GM13976 (cell line): ENCODE measurements at regions not wholly inside any gene's neighbourhood (a gene's known extent, or its start where the extent isn't known, plus 50 kb on each side); places are given as distances from the start of the nearest gene placed in this dataset.
A peak's percentile ranks its signal among the peaks of the same experiment; 100 is the strongest.

ENCODE experiments used
- DNase-seq: peaks from one replicate; pipeline ENCODE4 v3.0.0; 2012; ENCODE audit warnings: low spot score
- CTCF ChIP-seq: IDR thresholded peaks from 2 replicates; pipeline ENCODE4 v1.5.1; 2012; ENCODE audit warnings: borderline replicate concordance, mild to moderate bottlenecking; ENCODE audit not compliant: insufficient read depth; ENCODE audit errors: extremely low read depth, missing control alignments, control extremely low read depth
- in situ Hi-C: fragments of 300-500 bp; cut with MboI; formaldehyde crosslinking; loops from one replicate; pipeline ENCODE4 v1.12.0; 2022; ENCODE audit warnings: low sequenced_read_pairs, mixed read lengths, inconsistent platforms; ENCODE audit not compliant: unreplicated experiment

DNA sequence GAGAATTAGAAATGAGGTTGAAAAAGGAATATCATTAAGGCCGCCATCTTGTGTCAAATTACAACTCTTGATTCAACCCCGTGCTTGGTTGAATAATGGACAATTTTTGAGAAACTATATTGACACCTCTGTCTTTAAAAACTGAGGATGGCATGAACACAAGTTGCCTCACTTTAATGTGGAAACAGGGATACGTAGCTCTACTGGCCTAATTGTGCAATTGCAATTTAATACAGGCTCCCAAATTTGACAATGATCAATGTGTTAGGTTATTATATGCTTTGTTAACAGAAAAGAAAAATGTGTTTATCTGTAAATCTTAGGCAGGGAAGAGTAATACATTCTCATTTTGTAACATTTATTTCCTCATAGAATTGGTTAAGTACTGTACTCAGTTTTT, 77.1 kb upstream of the MCTP2 start:
- no peak for TF ChIP-seq CTCF
- no peak for DNase-seq
- in situ Hi-C loops = no loop called here

DNA sequence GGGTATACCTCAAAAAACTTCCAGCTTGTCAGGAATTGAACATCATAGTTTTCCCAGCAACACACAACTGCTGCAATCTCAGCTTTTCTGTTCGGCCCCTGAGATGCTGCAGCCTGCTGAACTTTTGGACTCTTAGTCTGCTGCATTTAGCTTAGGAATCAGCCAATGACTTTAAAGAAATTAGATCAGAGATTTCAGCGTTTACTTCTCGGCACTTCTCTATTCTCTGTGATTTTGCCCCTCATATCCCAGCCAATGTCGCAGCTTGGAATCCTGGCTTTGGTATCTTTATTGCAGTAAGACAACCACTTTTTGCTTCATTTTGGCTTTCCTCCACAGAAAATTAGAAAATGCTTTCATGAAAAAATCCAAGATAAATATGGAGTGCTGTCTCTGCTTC, 86.3 kb upstream of the MCTP2 start:
- no peak for TF ChIP-seq CTCF
- in situ Hi-C loops = no loop called here
- no peak for DNase-seq

DNA sequence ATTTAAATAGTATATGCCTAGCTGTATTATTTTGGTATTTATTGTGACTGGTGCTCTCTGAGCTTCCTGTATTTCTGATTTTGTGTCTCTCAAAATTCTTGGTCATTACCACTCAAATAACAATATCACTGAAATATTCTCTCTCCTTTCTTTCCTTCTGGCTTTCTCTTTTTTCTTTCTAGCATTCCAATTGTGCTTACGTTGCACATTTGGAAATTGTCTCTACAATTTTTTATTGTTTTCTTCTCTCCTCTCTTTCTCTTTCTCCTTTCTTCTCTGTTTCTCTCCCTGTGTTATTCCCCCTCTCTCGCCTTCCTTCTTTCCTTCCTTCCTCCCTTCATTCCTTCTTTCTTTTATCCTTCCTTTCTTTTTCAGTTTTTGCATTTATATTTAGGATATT, 89.6 kb upstream of the MCTP2 start:
- no peak for DNase-seq
- TF ChIP-seq CTCF = no peak
- in situ Hi-C loops = no loop called here

DNA sequence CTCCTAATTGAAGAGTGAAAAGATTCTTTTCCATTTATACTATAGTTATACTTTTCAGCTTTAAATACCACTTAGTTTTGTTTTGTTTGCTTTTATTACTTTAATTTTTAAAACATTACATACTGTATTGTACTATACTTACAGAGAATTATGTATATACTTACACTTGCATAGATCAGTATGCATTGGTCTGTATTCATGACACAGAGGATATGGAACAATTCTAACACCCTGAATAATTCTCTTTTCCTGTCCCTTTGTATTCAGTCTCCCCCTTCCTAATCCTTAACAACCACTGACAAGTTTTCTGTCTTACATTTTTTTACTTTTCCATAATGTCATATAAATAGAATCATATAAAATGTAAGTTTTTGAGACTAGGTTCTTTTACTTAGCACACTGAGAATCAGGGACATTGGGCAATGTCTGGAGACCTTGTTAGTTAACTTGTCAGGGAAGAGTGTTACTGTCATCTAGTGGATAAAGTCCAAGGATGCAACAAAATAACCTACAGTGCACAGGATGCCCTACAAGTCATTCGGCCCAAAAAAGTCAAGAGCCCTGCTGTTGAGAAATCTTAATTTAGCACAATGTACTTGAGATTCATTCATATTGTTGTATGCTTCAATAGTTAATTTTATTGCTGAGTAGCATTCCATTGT, 95.7 kb upstream of the MCTP2 start:
- in situ Hi-C loops = no loop called here
- DNase-seq = no peak
- no peak for TF ChIP-seq CTCF

DNA sequence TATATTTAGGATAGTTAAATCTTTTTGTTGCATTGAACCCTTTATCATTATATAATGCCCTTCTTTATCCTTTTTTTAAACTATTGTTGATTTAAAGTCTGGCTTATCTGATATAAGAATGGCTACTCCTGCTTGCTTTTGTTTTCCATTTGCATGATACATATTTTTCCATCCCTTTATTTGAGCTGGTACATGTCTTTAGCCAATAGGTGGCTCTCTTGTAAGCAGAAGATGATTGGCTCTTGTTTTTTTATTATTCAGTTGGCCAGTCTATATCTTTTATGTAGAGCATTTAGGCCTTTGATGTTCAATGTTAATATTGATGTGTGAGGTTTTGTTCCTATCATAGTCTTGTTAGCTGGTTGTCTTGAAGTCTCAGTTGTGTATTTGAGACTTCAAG, 99.5 kb upstream of the MCTP2 start:
- in situ Hi-C loops = no loop called here
- DNase-seq = no peak
- TF ChIP-seq CTCF = peak; percentile 3

GRCh38 chr15:94130504-94130903, 100.9 kb upstream of the MCTP2 start:
- no peak for DNase-seq
- no peak for TF ChIP-seq CTCF
- in situ Hi-C loops = no loop called here
